HG03139 (cell line): ENCODE measurements at regions not wholly inside any gene's neighbourhood (a gene's known extent, or its start where the extent isn't known, plus 50 kb on each side); places are given as distances from the start of the nearest gene placed in this dataset.
"Not testable (repeated sequence)": the region's sequence is repeated elsewhere in the genome, so short reads cannot be mapped to it uniquely, and the experiment has no call there.

Experiments used
- ATAC-seq: cut with Tn5 transposase; IDR thresholded peaks from one replicate; pipeline ENCODE4 v1.9.1; 2021; ENCODE audit not compliant: unreplicated experiment

DNA sequence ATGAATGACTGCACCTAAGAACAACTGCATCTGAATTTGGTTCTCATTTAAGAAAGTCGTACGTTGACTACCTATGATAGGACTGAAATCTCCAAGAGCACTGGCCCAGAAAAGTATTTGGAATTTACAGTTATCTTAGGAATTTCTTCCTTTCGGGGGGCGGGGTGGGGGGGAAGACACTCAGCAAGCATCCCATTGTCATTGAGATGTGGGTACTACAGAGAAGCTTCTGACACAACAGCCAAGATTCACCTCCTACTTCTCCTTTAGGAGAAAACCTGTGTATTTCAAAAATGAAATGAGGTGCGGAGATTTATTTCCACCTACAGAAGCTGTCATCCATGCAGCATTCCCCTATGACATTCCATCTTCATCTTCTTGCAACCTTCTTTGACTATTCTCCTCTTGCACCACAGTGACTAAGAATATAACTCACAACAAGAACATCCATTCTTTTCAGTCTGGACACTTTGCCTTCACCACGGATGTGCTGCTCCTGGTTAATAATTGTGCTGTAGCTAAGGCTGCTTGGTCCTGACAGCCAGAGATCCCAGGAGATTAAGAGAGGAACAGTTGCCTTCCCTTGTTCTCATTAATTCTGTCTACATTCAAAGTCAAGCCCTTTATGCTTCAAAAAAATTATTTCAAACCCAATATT, 98.4 kb upstream of the FRMD4A start:
- ATAC-seq, result no peak

DNA sequence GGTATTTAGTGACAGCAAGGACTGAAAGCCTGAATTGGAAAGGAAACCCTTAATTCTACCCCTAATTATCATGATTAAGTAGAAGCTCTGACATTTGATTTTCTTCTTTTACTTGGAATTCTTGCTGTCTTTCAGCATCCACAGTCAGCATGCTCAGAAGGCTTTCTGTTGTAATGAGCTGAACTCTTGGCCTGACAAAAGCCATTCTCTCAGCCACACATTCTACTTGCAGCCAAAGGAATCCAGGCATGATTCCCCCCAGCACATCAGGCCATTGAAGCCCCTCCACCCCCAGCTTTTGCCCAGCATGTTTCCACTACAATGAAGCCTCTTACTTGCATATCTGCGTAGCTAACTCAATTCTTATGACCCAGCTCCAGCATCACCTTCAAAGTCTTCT, 94.3 kb upstream of the FRMD4A start:
- ATAC-seq, result no peak

DNA sequence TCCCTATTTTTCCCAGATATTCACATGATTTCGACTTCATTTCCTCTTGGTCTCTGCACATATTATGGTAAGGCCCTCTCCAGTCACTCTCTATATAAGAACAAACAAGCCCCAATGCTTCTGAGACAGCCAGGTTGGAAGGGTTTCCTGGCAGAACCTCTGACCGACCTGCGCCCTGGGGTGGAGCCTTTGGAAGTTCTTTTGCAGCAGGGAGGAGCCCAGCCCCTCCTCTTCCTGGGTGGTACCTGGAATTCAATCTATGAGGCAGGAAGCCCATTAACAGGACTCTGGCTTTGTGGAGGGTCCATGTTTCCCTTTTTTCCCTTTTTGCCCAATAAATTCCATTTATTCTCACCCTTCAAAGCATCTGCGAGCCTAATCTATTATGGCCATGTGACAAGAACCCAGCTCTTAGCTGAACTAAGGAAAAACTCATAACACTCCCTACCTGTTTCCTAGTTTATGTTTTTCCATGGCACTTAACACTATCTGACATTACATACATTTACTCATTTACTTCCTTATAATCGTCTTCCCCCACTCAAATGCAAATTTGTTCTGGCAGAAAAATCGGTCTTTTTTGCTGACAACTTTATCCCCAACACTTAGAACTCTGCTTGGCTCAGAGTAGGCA, 92.5 kb upstream of the FRMD4A start:
- no peak for ATAC-seq

DNA sequence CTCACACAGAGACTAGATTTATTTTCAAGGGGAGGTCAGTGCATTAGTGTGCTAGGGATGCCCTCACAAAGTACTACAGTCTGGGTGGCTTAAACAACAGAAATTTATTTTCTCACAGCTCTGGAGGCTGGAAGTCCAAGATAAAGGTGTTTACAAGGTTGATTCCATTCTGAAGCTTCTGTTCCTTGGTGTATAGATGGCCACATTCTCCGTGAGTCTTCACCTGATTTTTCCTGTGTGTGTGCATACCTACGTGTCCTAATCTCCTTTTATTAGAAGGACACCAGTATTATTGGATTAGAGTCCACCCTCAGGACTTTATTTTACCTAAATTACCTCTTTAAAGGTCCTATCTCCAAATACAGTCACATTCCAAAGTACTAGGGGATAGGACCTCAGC, 91.7 kb upstream of the FRMD4A start:
- ATAC-seq, result no peak

DNA sequence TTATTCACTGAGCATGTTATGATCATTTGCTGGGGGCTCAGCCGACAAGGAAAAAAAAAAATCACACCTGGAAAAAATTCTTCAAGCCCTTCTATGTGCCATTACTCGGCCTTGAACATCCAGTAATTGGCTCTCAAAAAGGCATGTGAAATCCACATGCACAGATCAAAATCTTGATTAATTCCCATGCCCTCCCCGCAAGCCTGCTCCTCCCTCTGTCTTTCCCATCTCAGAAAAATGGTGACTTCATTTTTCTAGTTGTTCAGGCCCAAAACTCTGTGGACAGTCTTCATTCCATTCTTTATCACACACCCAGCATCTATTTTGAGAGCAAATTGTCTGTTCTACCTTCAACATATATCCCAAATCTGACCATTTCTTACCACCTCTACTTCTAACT, 91.2 kb upstream of the FRMD4A start:
- ATAC-seq, result no peak

DNA sequence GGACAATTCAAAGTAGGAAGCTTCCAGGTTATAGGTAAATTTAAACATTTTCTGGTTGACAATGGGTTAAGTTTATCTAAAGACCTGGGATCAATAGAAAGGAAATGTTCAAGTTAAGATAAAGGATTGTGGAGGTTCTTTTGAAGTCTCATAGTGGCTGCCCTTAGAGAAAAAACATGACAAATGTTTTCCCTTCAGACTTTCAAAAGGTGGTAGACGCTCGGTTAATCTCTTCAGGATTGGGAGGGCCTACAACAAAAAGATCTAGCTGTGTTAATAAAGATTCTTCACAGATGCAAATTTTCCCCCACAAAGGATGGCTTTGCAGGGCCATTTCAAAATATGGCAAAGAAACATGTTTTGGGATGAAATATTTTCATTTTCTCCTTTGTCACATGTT, 86.6 kb upstream of the FRMD4A start:
- not testable (repeated sequence) for ATAC-seq

DNA sequence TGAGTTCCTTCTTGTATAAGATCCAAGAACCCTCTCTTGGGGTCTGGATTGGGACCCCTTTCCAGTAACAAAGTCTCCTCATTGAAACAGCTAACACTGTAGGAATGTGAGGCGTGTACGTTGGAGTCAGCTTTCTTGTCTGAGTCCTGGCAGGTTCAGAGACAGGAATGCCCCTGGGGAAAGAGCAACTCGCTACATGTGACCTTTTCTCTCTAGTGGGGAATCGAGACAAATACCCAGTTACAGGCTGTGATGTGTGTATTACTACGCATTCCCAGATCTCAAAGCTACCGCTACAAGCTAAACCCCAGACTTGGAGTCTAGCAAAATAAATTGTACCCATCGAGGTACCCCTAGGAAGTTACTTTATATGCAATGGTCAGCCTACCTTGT, 85.6 kb upstream of the FRMD4A start:
- no peak for ATAC-seq

DNA sequence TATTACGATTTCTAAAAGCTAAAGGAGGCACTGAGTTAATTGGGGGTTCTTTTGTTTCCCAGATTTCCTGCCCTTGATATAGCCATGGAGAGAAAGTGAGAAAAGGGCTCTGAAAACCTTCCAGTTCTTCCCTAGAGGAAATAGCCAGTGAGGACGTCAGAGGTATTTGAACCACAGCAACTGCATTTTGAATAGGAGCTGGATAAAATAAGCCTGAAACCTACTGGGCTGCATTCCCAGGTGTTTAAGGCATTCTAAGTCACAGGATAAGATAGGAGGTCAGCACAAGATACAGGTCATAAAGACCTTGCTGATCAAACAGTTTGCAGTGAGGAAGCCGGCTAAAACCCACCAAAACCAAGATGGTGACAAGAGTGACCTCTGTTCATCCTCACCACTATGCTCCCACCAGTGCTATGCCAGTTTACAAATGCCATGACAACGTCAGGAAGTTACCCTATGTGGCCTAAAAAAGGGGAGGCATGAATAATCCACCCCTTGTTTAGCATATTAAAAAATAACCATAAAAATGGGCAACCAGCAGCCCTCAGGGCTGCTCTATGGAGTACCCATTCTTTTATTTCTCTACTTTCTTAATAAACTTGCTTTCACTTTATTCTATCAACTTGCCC, 85.1 kb upstream of the FRMD4A start:
- no peak for ATAC-seq

DNA sequence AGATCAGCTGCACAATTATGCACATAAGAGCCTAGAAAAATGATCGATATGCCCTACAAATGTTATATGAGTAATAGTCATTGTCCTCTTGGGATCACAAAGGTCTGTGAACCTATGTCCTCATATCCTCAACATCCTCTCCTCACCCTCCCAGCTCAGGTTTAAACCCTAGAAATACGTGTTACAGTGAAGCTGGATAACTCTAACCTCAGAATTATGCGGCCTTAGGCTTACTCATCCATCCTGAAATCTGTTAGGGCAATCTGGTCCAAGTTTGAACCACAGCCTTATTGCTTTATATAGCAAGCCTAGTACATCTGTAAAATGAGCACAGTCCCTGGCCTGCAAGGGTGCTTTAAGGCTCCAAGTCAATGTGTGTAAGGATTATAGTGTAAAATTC, 84.2 kb upstream of the FRMD4A start:
- no peak for ATAC-seq

DNA sequence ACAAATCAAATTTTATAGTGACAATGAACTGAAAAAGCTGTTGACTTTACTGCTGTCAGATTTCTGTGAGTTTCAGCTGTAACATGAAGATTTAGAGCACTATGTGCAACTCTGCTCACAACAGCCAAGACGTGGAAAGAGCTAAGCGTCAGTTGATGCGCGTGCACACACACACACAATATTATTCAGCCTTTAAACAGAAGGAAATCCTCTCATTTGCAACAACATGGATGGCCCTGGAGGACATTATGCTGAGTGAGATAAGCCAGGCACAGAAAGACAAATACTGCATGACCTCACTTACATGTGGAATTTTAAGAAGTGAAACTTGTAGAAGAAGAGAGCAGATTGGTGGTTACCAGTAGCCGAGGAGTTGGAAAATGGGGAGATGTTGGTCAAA, 82.8 kb upstream of the FRMD4A start:
- no peak for ATAC-seq

DNA sequence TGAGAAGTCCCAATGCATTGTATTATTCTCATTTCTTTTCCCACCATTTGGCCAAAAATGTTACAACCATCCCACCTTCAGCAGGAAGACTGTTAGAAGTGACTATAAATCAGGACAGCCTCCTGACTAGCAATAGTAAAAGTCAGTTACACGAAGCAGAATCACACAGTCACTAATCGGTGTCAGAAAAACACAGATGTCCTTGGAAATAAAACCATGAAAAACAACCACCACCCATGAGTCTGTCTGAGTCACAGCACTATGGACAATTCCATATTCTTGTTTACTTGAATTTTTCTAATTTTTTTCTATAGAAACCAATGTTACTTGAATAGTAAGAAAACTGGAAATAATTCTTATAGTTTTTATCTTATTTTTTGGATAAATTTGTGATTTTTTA, 81.9 kb upstream of the FRMD4A start:
- no peak for ATAC-seq

DNA sequence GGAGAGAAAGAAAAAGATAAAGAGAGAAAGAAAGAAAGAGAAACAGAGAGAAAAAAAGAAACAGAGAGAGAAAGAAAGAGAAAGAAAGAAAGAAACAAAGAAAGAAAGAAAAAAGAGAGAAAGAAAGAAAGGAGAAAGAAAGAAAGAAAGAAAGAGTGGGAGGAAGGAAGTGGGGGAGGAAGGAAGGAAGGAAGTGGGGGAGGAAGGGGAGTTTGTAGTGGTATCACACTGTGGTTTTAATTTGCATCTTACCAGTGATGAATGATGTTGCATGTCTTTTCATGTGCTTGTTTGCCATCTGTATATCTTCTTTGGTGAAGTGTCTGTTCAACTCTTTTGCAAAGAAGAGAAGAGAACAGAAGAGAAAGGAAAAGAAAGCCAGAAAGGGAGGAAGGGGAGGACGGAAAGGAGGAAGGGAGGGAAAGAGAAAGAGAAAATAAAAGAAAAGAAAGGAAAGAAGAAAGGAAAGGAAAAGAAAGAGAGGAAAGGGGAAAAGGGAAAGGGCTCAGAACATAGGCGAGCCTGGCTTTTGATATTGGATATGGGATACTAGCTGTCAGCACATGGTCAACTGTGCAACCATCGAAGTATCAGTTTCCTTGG, 79.2 kb upstream of the FRMD4A start:
- ATAC-seq, result no peak

DNA sequence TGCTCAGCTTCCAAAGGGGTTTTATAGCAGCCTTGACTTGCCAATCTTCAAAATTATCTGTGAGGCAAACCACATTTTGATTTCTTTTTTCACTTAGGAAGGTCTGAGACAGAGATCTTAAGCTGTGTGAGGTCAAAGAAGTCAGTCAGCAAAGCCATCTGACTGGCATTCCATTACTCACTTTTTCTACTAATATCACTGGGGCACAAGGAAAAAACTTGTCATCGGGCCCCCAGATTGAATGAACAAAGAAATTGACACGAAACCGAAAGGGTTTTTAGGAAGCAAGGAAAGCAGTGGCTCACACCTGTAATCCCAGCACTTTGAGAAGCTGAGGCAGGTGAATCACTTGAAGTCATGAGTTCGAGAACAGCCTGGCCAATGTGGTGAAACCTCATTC, 78.5 kb upstream of the FRMD4A start:
- no peak for ATAC-seq

DNA sequence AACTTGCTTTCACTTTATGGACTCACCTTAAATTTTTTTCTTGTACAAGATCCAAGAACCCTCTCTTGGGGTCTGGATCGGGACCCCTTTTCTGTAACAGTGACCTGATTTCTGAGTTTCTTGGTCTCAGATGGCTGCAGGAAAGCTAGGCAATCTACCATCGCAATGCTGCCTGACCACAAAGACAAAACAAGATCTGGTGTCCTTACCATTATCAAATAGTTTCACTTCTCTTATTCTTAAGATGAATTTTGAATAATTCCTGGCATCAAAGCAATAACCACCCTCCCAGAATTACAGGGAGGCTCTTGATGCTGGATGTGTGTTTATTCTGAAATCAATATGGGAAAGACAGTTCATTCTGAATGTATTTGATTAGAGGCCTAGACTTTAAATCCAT, 77.4 kb upstream of the FRMD4A start:
- no peak for ATAC-seq

DNA sequence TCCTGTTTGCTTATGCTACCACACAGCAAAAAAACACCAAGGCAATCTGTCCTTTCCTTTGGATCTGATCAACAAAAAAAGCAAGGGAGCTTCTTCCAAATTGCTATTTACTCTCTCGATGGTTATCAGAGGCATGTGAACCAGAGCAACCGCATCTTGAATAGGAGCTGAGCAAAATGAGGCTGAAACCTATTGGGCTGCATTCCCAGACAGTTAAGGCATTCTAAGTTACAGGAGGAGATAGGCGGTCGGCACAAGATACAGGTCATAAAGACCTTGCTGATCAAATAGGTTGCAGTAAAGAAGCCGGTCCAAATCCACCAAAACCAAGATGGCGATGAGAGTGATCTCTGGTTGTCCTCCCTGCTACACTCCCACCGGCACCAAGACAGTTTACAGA, 76.8 kb upstream of the FRMD4A start:
- no peak for ATAC-seq

DNA sequence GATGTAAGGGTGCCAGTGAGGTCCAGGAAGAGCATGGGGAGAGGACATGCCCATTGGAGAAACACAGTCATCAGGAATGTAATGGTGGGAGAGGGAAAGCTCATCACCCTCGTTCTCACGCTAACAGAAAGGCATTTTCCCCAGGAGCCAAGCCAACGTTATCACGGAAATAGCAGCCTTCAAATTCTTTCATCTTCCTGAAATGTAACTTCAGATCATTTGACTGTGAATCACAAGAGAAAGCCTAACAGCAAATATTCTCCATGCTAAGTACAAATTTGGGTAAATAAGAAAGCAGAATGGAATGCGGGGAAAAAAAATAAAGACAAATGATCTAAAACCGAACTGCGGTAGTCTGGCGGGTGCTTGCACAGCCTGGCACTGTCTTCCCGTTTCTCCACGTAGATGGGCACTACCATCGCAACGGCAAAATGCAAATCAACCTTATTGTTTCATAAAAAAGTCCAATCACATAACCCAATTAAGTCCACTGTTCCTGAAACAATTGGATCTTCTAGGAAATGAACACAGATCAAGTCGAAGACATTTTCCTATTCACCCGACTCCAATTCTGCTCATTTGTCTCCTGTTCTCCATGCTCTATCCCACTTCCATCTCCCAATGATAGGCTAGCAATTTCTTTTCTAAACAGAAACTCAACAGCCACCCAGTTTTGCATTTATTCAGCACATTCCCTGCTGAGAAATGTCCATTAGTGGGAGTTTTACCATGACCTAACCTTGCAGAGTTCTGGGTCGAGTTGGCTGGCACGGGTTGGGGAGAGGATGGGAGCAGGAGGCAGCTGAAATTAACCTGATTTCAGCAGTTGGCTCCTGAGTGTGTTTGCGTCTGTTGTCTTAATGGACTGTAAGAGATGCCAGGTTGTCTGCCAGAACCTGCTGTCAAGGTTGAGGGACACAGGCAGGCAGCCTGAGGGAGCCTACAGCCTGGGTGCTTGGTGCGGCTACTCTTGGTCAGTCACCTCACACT, 74.6 kb upstream of the FRMD4A start:
- ATAC-seq, result no peak

DNA sequence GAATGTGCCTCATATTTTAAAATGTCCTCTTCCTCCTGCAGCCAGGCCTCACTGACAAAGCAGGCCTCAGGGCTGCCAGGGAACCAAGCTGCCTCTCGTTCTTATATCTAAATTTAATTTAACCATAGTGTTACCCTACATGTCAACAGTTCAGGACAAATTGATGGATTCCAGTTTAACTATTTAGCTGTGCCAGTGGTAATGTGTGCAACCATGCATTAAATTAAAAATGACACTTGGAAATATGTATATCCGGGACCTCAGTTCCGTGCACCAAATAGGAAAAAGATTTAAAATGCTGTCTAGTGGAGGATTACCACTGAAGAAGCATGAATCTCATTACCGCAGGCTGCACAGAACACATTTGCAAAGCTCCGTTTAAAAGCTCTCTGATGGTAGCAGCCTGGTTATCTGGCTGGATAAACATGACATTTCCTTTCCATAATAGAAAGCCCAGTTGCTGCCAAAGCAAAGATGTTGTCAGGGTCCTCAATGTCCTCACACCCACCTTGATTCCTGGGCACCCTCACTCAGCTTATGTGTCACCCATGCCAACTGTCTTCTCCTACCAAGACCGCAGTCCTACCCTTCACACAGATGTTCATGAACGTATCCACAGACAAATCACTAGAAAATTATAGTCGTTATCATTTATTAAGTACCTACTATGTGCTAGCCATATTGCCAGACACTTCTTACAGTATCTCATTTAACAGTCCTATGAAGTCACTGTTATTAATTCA, 73.3 kb upstream of the FRMD4A start:
- ATAC-seq, result no peak

DNA sequence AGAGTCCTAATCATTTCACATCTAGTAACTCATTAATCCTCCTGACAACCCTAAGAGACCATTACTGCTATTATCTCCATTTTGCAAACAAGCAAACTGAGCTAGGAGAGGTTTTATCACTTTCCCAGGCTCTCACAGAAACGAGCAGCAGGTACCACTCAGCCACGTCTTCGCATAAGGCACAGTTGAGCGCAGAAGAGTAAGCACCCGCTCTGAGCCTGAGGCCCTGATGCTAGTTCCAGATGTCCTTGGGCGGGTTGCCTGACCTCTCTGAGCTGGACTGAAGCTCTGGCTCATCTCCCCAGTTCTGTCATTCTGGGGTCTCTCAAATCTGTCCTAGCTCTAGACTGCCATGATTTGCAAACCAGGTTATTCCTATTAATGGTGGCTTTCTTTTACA, 72.6 kb upstream of the FRMD4A start:
- ATAC-seq, result no peak

DNA sequence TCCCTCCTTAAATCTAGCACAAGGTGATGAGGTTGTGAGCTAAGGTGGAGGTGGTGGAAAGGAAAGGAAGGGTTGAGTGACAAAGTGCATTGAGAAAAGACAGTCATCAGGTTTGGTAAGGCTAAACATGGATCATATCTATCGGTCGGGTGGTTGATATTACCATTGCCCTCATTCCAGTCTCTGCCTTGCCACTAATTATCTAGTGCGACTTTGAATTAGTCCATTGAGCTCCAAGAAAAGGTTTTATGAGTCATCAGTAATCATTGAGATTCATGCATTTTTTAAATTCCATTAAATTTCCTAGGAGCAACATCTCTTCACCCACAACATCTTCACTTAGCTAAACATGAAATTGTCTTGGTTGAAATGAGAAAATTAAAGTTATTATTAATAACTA, 68.9 kb upstream of the FRMD4A start:
- ATAC-seq, result no peak

DNA sequence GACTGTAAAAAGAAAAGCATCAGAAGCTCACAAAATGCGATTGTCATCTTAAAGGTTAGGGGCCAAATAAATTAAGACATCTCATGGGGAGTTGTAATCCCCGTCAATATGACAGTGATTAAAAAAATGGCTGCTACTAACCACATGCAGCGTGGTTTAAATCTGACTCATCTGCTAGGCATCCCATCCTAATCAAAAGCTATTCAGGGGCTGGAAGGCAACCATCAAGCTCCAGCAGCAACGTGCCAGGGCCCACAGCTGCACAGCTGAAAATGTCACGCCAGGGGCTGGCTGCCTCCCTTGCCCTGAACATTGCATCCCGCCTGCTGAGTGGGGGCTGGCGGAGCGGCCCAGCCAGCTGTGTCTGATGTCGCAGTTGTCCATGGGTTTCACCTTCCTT, 66.3 kb upstream of the FRMD4A start:
- ATAC-seq, result no peak
